GM12891 (cell line): ENCODE measurements at regions not wholly inside any gene's neighbourhood (a gene's known extent, or its start where the extent isn't known, plus 50 kb on each side); places are given as distances from the start of the nearest gene placed in this dataset.

Experiments
- POLR2A ChIP-seq: IDR thresholded peaks from 2 replicates; pipeline ENCODE4 v1.6.1; 2011; ENCODE audit warnings: low read depth, low read length, control low read depth
- POLR2AphosphoS5 ChIP-seq: IDR thresholded peaks from 2 replicates; pipeline ENCODE4 v1.6.1; 2011; ENCODE audit warnings: low read depth, low read length, control low read depth

GRCh38 chr6:153537422-153537821, 406.3 kb upstream of the RGS17 start:
- no peak for TF ChIP-seq POLR2A
- TF ChIP-seq POLR2AphosphoS5: no peak
